ENCODE measurements at regions not wholly inside any gene's neighbourhood (a gene's known extent, or its start where the extent isn't known, plus 50 kb on each side); places are given as distances from the start of the nearest gene placed in this dataset.

DNA sequence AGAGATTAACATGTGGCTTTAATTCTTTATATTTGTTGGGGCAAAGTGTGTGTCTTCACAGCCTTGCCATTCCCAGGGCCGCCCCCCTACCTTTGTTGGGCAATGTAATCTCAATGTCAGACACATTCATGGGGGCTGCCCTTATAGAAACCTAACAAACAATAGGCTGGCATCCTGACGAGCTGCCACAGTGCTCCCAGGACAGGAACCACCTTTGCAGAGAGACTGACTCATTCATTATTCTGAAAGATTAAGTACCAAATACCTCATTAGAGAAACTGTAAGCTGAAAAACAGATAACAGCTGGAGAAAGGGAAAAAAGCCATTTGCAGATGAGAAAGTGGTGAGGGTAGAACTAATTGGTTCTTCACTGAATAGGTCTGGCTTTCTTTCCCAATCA is 1587.5 kb upstream of the PIK3C3 start (continued):
- TF ChIP-seq, protein P1, sequence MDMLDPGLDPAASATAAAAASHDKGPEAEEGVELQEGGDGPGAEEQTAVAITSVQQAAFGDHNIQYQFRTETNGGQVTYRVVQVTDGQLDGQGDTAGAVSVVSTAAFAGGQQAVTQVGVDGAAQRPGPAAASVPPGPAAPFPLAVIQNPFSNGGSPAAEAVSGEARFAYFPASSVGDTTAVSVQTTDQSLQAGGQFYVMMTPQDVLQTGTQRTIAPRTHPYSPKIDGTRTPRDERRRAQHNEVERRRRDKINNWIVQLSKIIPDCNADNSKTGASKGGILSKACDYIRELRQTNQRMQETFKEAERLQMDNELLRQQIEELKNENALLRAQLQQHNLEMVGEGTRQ (IDR thresholded peaks at IDR 0.05; ENCODE audit: low read length), result no peak

Data from H1 (cell line).